Lung microvascular endothelial cell (primary cell): ENCODE measurements at regions not wholly inside any gene's neighbourhood (a gene's known extent, or its start where the extent isn't known, plus 50 kb on each side); places are given as distances from the start of the nearest gene placed in this dataset.
"Not testable (repeated sequence)": the region's sequence is repeated elsewhere in the genome, so short reads cannot be mapped to it uniquely, and the experiment has no call there.

Experiments used
- DNase-seq, 2 donors: peaks; one replicate each; pipeline versions ENCODE4 v3.0.0 to v3.0.0-alpha.2; 2010; ENCODE audit warnings: low read depth in 2 of 2

DNA sequence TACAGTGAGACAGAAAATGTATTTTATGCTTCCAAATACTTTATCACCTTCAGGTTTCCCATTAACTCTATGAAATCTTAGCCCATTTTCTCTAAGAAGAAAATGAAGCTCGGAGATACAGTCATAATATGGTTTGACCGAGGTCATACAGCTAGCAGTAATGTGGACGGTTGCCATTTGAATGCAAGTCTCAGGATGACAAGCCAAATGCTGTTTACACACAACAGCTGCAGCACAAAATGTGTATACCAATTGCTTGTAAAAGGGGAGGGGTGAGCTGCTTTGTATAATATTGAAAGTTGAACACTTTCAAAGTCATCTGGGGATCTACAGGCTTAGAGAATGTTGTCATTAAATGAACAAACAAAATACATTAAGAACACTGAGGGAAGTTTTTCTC, 93.8 kb upstream of the FSIP2 start:
- DNase-seq: no peak

DNA sequence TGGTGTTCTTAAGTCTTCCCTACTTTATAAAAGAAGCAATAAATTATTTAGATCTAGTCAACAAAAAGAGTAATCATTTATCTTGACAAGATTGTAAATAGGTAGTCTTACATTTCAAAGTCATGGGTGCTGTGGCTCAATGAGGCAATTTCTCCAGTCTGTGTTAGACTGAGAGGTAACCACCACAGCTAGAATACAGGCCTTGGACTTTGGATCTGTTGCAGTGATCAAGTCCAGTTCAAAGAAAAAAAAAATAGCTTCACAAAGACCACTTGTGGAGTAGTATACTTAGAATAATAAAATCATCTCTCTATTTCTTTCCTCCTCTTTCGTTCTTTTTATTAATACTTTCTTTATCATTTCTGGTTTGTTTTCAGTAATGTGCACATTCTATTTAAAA, 93.1 kb upstream of the FSIP2 start:
- no peak for DNase-seq

DNA sequence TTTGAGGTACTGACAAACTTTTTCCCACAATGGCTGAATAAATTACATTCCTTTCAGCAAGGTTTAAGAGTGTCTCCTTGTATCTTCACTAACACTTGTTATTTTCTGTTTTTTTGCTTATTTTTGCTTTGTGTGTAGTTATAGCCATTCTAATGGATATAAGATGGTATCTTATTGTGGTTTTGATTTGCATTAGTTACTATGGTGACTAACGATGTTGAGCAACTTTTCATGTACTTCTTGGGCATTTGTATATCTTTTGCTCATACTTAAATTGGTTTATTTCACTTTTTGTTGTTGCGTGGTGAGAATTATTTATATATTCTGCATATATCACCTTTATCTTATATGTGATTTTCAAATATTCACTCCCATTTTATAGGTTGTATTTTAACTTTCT, 79.9 kb upstream of the FSIP2 start:
- no peak for DNase-seq

DNA sequence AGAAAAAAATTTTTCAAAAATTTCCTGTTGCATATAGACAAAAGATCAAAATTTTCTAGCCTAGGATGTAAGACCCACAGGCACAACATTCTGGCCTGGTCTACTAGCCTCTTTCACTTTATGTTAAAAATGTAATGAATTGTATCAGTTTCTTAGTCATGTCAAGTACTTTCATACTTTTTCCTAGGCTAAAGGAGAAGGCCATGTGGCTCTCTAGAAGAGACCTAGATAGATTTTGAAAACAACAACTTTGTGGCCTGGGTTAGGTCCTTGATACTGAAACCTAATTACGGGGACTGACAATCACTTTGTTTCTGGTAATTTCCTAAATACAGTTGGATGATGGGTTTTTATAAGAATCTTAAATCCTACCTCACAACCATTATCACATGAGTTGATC, 74.8 kb upstream of the FSIP2 start:
- no peak for DNase-seq

GRCh38 chr2:185664384-185664783, 74.2 kb upstream of the FSIP2 start:
- no peak for DNase-seq

GRCh38 chr2:185665251-185665814, 73.3 kb upstream of the FSIP2 start:
- no peak for DNase-seq

- no peak for DNase-seq
Observed at GRCh38 chr2:185667452-185667851, 71.2 kb upstream of the FSIP2 start.

GRCh38 chr2:185668710-185669109, 69.9 kb upstream of the FSIP2 start:
- no peak for DNase-seq

- DNase-seq: no peak
Observed at GRCh38 chr2:185674232-185674631, 64.4 kb upstream of the FSIP2 start.

- DNase-seq: no peak
Observed at GRCh38 chr2:185676316-185676715, 62.3 kb upstream of the FSIP2 start.

DNA sequence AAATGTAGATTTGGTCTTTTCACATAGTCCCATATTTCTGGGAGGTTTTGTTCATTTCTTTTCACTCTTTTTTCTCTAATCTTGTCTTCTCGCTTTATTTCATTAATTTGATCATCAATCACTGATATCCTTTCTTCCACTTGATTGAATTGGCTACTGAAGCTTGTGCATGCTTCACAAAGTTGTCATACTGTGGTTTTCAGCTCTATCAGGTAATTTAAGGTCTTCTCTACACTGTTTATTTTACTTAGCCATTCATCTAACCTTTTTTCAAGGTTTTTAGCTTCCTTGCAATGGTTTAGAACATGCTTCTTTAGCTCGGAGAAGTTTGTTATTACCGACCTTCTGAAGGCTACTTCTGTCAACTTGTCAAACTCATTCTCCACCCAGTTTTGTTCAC, 51.6 kb upstream of the FSIP2 start:
- not testable (repeated sequence) for DNase-seq

DNA sequence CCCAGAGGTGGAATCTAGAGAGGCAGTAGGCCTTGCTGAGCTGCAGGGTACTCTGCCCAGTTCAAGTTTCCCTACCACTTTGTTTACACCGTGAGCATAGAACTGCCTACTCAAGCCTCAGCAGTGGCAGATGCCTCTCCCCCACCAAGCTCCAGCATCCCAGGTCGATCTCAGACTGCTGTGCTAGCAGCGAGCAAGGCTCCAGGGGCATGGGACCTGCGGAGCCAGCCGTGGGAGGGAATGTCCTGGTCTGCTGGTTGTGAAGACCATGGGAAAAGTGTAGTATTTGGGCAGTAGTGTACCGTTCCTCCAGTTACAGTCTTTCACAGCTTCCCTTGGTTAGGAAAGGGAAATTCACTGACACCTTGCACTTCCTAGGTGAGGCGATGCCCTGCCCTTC, 50.6 kb upstream of the FSIP2 start:
- DNase-seq: no peak
